ENCODE measurements at regions not wholly inside any gene's neighbourhood (a gene's known extent, or its start where the extent isn't known, plus 50 kb on each side); places are given as distances from the start of the nearest gene placed in this dataset.

- TF ChIP-seq CTCF (IDR thresholded peaks at IDR 0.05; ENCODE audit: low read depth, low read length, missing control alignments), result no peak
- no peak for DNase-seq (ENCODE audit: extremely low read depth, low read depth)
- H3K4me3 ChIP-seq (replicated peaks; ENCODE audit: low read depth, low read length), result no peak overlapping the region
Observed at GRCh38 chr7:127448566-127448965, 56.1 kb upstream of the ZNF800 start.

- TF ChIP-seq CTCF (IDR thresholded peaks at IDR 0.05; ENCODE audit: low read depth, low read length, missing control alignments), result peak; percentile 73
- peak; percentile 40 for DNase-seq (ENCODE audit: extremely low read depth, low read depth)
- H3K4me3 ChIP-seq (replicated peaks; ENCODE audit: low read depth, low read length), result no peak overlapping the region
Observed at GRCh38 chr7:127447326-127447945, 54.9 kb upstream of the ZNF800 start.

- no peak for DNase-seq (ENCODE audit: extremely low read depth, low read depth)
- TF ChIP-seq CTCF (IDR thresholded peaks at IDR 0.05; ENCODE audit: low read depth, low read length, missing control alignments), result no peak
- no peak overlapping the region for H3K4me3 ChIP-seq (replicated peaks; ENCODE audit: low read depth, low read length)
Observed at GRCh38 chr7:127446842-127447241, 54.3 kb upstream of the ZNF800 start.

All from HFF-Myc (cell line).